Medulla oblongata (tissue), 1 donor: ENCODE measurements at regions not wholly inside any gene's neighbourhood (a gene's known extent, or its start where the extent isn't known, plus 50 kb on each side); places are given as distances from the start of the nearest gene placed in this dataset.

Experiments used
- DNase-seq: peaks from one replicate; pipeline ENCODE4 v3.0.0-alpha.2; 2015; ENCODE audit errors: extremely low spot score

- no peak for DNase-seq
Observed at GRCh38 chr2:789529-789928, 112.3 kb upstream of the TMEM18 start.

GRCh38 chr2:788227-789032, 111.2 kb upstream of the TMEM18 start:
- no peak for DNase-seq

DNA sequence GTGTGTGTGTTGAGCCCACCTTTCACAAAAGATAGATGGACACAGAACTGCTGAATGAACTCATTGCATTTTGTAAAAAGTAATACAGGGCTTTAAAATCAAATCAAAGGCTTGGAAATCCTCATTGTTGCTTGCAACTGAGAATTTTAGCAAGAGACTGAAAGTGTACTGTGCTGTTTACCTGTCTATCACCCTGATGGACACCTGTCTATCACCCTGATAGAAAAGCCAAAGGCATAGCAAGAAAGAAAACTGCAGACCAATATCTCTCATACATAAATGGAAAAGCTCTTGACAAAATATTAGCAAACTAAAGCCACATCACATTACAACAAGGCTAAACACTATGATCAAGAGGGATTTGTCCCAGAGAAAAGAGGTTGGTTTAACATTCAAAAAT, 107.5 kb upstream of the TMEM18 start:
- DNase-seq = no peak

DNA sequence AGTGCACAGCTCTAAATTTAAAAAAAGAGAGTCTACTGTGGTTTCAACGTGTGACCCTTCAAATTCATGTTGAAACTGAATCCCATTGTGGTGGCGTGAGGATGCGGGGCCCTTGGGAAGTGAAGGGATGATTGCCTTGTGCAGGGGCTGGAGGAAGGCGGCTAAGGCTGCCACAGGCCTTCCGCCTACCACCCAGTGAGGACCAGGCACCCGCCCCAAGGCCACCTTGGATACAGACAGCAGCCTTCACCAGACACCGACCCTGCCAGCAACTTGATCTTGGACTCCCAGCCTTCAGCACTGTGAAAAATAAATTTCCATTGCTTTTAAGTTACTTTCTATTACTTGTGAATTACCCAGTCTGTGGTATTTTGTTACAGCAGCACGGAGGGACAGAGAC, 103.4 kb upstream of the TMEM18 start:
- DNase-seq = no peak

DNA sequence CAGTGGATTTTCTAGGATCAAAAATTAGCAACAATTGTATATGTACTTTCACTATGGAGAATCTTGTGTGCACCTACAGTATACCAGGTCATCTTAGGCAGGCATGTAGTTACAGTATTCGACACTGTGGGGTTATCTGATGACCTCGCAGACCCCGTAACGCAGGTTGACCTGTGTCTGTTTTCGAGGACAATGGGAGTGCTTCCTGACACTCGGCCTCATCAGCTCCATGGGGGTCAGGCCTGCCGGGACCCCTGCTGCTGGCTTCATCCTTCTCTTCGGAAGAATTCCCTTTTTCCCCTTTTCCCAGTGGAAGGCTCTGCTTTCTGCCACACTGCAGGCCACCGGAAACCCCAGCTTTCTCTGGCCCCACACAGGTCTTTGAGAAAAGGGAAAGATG, 102.8 kb upstream of the TMEM18 start:
- DNase-seq = no peak

- DNase-seq = no peak
Observed at GRCh38 chr2:778731-779350, 101.6 kb upstream of the TMEM18 start.

DNA sequence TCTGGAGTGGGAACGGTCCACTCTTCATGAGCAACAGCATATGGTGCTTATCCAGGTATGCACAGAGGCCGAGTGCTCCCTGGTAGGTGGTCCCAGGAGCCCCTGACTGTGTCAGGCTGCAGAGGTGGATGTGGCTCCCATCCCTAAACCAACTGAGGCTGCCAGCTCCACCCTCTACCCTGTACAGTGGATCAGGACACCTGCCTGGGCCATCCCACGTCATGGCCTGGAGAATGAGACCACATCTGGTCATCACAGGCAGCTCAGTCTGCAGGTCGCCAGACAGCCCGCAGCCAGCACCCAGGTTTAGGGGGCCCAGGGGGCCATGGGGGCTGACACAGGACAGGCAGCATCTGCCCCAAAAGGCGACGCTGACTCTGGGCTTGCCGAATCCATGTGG, 100.3 kb upstream of the TMEM18 start:
- no peak for DNase-seq

GRCh38 chr2:777051-777450, 99.8 kb upstream of the TMEM18 start:
- no peak for DNase-seq

GRCh38 chr2:776487-776886, 99.3 kb upstream of the TMEM18 start:
- no peak for DNase-seq

GRCh38 chr2:776038-776437, 98.8 kb upstream of the TMEM18 start:
- no peak for DNase-seq

- no peak for DNase-seq
Observed at GRCh38 chr2:774436-774835, 97.2 kb upstream of the TMEM18 start.

GRCh38 chr2:773256-774160, 96.3 kb upstream of the TMEM18 start:
- no peak for DNase-seq

DNA sequence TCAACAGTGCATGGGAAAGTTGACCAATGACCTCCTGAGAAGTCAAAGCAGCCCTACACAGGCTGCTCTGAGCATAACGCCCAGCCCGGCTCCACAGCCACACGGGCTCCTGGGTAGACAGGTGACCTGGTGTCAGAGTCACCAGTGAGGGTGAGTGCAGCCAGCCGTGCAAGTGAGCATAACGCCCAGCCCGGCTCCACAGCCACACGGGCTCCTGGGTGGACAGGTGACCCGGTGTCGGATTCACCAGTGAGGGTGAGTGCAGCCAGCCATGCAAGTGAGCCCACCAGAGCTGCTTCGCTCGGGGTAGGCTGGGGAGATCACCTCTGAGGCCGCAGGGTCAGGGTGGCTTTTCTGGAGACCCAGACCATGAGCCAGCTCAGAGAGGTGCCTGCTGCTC, 94.3 kb upstream of the TMEM18 start:
- no peak for DNase-seq

- no peak for DNase-seq
Observed at GRCh38 chr2:770776-771175, 93.6 kb upstream of the TMEM18 start.

DNA sequence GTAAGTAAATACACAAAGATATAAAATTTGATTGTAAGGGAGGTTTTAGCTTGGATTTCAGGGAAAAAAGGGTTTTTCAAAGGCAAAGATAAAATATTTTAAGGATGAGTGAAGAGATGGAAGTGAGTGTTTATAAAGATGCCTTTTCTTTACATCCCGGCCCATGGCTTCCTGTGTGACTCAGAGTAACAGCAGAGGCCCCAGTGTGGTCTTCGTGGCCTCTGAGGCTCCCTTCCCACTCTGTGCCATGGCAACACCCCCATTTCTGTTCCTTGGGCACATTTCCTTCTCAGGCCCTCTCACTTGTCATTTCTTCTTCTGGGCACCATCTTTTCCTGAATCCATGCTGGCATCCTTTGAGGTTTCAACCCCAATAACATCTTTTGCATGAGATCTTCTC, 92.6 kb upstream of the TMEM18 start:
- DNase-seq = no peak

- DNase-seq = no peak
Observed at GRCh38 chr2:768451-768850, 91.2 kb upstream of the TMEM18 start.

- DNase-seq = no peak
Observed at GRCh38 chr2:767944-768343, 90.7 kb upstream of the TMEM18 start.

GRCh38 chr2:767440-767839, 90.2 kb upstream of the TMEM18 start:
- no peak for DNase-seq

DNA sequence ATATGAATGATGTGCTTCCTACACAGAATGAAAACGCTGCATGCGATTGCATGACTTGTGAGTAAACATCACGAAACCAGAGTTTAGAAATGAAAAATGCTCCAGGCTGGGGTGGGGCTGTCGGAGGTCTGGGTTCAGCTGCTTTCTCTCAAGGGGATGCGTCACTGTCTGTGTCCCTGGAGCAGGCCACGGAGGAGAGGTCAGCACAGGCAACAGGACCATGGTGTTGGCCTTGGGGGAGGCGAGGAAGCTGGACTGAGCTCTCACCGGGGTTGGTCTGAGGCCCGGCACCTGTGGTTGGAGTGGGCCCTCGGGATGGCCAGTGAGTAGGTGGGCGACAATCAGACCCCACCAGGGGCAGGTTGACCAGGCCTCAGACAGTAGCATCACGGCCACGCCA, 89.0 kb upstream of the TMEM18 start:
- DNase-seq = no peak

DNA sequence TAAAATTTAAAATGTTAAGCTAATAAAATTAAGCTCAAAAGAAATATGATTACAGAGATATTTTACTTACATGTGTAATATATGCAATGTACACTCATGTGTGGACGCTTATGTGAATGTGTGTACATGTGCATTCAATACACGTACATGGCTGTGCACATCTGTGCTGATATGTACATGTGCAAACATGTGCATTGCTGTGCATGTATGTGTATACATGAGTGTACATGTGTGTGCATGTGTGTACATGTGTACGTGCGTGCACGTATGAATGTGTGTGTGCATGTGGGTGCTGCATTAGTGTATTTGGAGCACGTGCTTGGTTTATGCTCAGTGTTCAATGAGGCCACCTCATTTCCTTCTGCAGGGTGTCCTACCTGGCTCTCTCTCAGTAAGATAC, 88.2 kb upstream of the TMEM18 start:
- DNase-seq = no peak

- DNase-seq = no peak
Observed at GRCh38 chr2:763766-764525, 86.7 kb upstream of the TMEM18 start.

DNA sequence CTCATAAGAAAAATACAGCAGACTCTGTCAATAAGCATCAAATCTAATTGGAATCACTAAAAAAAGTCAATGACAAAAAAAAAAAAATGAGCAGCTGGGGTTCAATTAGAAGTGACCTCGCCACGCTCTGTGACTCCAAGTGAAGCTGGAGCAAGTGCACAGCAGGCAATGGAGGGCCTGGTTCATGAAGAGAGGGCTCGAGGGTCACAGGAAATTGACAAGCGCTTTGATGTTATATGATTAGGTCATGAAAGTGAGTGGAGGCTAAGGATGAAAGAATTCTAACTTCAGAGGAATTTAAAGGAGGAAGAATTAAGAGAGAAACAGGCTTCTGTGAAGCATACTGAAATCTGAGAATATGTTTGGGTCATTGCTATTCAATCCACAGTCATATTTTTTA, 85.4 kb upstream of the TMEM18 start:
- DNase-seq = no peak
